Adrenal gland (tissue), 5 donors: ENCODE measurements at regions not wholly inside any gene's neighbourhood (a gene's known extent, or its start where the extent isn't known, plus 50 kb on each side); places are given as distances from the start of the nearest gene placed in this dataset.

ENCODE experiments used
- POLR2A ChIP-seq, 2 donors: fragments of 450-650 bp; IDR thresholded peaks; one replicate each; pipeline ENCODE4 v1.6.1; 2017; ENCODE audit warnings: antibody characterized with exemption in 2 of 2, mild to moderate bottlenecking in 2 of 2, moderate library complexity in 1 of 2
- TF ChIP-seq, protein P1 (sequence below), 6 experiments: fragments of 450-650 bp in 4 of 6; fragments of 200-600 bp in 2 of 6; sonication (generic) in 1 of 6; IDR thresholded peaks; 1 replicate in 5 of 6; 2 replicates in 1 of 6; pipeline versions ENCODE4 v1.5.1 to v1.8.0; 2016 to 2021; ENCODE audit warnings: antibody characterized with exemption in 6 of 6, mild to moderate bottlenecking in 2 of 6, moderate library complexity in 1 of 6
- donor health status: DM: no; HTN: no; CAD: no.

DNA sequence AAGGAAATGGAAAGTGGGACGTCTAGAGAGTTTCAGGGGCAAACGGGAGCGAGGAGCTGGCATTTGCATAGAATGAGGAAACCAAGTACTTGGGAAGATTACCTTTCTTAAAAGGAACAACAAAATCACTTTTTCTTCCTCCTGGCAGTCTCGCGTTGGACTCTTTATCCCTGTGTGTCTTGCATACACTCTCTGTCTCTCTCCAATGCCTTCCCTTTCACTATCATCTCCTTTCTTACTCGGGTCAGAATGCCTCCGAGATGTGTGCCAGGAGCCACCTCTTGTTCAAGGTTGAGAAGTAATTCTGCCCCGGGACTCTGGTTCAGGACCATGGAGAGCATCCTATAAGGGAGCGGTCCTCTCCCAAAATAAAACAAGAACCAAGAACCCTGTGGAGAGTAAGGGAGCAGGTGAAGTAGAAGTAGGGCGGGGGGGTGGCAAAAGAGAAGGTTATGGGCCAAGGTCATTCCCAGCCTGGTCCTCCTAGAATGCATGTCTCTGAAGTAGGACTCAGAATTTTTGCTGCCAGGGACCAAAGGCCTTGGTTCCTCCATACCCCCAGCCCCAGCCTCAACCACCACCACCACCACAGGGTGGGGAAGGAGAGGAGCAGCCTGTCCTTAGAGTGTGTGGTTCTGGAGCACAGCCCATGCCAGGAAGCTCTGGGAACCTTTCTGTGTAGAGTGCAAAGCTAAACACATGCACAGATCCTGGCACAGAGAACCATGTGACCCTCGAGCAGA, 72.1 kb upstream of the ARAP3 start:
- TF ChIP-seq, protein P1, sequence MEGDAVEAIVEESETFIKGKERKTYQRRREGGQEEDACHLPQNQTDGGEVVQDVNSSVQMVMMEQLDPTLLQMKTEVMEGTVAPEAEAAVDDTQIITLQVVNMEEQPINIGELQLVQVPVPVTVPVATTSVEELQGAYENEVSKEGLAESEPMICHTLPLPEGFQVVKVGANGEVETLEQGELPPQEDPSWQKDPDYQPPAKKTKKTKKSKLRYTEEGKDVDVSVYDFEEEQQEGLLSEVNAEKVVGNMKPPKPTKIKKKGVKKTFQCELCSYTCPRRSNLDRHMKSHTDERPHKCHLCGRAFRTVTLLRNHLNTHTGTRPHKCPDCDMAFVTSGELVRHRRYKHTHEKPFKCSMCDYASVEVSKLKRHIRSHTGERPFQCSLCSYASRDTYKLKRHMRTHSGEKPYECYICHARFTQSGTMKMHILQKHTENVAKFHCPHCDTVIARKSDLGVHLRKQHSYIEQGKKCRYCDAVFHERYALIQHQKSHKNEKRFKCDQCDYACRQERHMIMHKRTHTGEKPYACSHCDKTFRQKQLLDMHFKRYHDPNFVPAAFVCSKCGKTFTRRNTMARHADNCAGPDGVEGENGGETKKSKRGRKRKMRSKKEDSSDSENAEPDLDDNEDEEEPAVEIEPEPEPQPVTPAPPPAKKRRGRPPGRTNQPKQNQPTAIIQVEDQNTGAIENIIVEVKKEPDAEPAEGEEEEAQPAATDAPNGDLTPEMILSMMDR (IDR thresholded peaks at IDR 0.05) = no peak
- TF ChIP-seq POLR2A (IDR thresholded peaks at IDR 0.05) = no peak
